Activated CD8-positive, alpha-beta memory T cell treated with anti-CD3 and anti-CD28 coated beads for 4 hours (primary cell): ENCODE measurements at regions not wholly inside any gene's neighbourhood (a gene's known extent, or its start where the extent isn't known, plus 50 kb on each side); places are given as distances from the start of the nearest gene placed in this dataset.

ENCODE experiments used
- DNase-seq, 2 donors: peaks; one replicate each; pipeline ENCODE4 v3.0.0-alpha.2; 2020; ENCODE audit warnings: low read depth in 2 of 2

DNA sequence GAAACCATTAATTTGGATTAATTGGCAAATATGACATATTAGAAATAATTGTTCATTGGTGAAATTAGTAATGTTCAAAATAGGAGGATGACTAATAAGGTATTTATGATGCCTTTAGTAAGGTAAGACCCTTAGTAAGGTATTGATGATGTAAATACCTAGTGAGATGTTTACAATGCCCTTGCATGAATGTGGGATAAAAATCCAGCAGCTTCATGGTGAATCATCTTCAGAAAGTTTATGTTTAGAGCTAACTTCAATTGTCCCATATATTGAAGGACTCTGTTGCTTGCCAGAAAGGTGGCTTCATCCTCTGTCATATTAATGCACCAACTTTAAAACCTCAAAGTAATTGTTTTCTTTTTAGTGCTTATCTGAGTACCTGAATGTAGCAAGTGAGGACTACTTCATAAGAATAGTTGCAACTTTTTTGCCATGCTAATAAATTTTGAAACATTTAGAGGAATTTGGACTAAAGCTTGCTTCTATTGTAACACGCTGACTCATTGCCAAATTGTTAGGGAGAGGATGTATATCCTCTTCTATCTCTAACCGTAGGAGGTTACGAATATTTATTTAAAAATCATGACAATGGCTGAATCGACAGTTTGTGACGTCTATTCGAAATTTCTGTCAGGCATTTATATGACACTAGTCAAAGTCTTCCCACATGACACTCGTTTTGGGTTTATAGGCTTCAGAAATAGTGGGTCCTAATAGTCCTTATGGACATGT lies 174.1 kb upstream of the HS3ST1 start:
- DNase-seq = no peak

DNA sequence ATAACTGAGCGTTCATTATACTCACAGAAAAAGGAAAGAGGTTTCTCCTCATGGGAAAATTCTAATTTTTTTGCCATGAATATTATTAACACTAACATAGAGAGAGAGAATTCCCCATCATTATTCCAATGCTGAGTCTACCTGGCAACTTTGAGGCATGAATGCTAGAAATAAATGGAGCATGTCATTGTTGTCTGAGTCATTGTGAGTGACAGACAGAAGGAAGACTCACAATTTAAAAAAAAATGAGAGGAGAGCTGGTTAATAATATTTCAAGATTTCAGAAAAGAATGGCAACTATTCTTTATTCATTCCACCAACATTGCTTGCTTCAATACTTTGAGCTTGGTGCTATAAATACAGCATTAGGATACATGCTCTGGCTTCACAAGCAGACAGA lies 170.4 kb upstream of the HS3ST1 start:
- no peak for DNase-seq

DNA sequence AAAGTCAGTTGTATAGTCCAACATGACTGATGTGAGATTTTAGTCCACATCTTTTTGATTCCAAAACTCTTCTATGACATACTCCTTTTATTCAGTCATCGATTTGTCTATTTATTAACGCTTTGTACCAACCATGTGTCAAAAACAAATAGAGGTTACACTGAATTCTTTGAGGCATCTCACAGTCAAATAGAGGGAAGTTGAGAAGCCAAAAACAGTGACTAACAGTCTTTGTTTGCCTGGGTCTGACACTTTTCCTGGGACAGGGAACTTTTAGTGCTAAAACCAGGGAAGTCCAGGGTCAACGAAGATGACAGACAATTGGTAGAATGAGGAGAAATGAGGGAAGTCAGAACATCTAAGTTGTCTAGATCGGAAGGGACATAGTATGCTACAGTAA lies 169.9 kb upstream of the HS3ST1 start:
- no peak for DNase-seq

DNA sequence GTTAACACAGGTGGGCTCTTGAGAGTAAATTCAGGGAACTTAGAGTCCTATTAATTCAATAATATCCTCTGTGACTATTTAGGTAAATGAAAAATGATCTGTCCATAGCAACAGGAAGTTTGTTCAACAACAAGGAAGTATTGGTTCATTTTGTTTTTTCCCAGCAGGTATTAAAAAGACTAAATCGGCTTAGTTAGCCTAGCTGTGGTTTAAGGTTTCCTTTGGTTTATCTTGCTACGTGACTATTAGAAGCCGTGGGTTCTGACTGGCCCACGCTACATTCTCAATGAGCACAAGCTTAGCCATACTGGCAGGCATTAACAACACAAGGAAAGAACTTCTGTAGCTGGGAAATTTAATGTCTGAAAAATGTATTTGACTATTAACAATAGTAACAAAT lies 168.8 kb upstream of the HS3ST1 start:
- DNase-seq = no peak

DNA sequence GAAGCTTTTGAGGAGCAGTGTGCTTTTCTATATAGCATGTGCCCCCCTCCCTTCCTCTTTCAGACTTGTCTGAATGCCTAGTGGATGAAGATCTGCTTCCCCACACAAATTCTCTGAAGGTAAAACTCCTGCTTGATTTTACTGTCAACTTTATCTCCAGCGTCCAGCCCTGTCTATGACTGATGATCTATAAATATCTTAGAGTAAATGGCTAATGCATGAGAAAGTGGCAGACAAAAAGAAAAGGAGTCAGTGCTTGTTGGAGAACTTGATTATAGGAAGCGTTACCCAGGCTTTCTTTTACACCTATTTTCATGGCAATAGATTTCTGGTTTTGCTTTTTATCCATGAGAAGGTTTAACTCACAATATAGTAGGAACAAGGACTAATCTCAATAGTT lies 168.3 kb upstream of the HS3ST1 start:
- no peak for DNase-seq

DNA sequence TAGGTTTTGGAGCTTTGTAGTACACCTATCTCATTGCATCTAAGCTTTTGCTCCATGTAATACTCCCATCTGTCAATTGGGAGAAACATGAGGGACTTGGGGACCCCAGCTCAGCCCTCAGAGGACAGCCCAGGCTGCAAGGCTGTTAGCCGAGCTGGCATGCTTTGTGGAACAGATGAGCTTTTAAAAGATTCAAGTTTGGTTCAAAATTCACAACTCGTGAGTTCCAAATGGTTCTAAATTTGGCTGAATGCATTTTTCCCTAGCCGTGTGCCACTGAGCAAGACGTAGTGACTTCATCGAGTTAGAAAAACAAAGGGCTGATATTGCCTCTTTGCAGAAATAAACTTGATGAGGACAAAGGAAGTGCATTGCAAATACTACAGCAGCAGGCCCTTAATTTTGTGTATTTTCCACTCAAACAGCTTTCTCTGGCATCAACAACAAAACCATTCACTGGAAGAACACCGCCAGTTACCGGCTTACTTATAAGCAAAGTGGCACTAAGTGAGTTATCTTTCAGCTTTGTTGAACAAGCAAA lies 165.0 kb upstream of the HS3ST1 start:
- no peak for DNase-seq

DNA sequence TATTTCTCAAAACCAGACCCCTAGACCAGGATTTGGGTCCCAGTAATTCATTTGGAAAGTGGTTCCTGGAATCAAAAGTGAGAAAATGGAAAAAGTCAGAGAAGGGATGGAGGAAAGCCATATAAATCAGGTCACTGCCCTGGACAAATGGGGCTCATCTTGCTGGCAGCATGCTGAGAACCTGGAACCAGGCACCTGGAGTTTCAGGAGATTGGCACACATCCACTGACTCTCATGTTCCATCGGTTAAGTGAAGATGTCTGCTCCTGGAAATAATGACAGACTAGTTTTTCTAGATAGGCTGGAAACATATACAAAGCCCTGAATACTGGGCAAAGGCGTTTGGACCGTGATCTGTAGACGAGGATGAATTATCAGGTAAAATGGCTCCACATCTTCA lies 163.6 kb upstream of the HS3ST1 start:
- no peak for DNase-seq

DNA sequence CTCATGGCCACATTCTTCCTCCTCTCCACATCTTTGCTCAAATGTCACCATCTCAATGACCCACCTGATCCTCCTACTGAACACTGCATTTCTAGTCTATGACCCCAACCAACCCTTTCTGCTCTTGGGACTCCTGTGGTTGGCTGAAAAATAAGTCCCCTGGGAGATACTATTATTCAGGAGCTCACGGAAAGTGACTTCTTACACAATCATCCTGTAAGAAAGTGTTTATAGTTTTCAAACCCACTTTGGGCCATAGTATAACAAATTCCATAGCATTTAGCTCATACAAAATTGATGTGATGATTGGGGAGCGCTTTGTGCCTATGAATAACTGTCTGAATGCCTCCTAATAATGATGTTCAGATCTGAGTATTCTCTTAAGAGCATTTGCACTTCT lies 161.4 kb upstream of the HS3ST1 start:
- no peak for DNase-seq

DNA sequence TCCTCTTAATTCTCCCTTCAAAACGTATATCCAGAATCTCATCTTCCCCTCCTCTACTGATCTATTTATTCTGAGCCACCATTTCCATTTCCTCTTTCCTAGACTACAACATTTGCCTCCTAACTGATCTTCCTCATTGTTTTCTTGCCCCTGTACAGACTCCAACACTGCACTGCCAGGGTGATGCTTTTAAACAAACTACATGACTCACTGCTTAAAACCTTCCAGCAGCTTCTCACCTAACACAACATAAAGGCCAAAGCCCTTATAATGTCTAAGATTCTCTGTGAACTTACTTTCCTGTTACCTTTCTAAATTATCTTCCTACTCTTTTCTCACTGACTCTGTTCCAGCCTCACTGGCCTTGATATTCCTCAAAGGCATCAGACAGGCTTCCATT lies 161.0 kb upstream of the HS3ST1 start:
- DNase-seq = no peak

DNA sequence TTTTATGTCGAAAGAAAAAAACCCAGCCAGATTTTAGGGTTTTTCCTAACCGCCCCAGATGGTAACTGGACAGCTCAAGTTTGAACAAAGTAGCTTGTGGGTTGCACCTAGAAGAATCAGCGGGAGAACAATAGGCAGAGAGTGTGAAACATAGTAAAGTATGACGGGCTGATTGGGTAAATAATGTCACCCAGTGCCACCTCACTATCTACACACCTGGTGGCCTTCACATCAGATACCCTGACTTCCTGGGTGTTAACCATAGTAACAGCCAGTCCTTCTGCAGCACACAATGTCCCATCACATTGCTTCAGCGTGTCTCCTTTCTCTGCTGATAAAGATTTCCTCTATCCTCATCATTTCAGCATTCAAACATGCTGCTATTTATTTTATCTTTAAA lies 159.1 kb upstream of the HS3ST1 start:
- DNase-seq = no peak

DNA sequence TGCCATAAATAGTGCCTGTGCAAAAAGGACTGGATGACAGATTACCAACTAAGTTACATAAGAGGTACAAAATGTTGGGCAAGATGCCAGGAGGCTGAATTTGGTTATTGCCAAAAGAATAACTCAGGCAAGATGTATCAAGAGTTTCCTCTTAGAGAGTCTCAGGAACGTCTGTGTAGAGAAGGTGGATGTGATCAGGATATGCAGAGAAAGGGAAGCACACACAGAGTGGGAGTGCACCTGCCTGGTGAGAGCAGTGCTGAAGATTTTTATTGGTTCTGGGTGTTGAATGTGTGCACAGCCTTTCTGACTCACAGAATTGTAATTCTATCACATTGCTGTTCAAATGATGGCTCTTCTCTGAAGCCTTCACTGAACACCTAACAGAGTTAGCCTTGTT lies 156.8 kb upstream of the HS3ST1 start:
- no peak for DNase-seq

DNA sequence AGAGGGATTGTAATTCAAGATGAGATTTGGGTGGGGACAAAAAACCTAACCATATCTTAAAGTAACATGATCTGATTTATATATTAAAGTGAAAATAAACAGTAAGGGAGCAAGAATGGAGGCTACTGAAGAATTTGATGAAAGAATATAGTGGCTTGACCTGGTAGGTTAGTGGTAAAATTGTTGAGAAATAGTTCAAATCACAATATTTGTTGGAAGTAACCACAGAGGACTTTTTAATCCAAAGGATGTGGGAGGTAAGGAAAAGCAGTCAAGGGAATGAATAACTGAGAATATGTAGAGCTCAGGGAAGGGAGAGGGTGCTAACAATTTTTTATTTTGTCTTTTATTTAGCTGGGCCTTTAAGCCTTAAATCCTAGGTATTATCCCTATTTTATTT lies 139.8 kb upstream of the HS3ST1 start:
- no peak for DNase-seq

DNA sequence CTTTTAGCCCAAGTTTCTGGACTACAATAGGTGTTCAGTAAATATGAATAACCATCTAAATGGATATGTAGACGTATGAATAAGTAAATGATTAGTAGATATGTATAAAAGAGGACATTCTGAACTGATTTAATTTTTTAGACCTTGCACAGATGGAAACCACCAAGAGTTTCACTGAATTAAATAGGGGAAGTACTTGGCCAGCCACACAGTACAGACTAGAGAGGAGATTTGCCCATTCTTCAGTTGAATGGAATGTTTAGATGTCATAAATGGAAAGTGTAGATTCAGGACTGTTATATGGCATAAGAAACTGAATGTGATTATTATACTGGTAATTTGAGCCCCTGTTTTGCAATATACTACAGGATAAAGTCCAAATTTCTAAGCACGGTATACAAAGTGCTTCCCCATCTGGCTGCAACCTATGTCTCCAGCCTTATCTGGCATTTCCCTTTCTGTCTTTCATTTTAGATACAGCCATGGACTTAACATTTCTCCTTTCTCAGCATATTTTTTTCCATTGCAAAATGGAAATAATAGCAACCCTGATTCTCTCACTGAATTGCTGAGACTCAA lies 137.8 kb upstream of the HS3ST1 start:
- DNase-seq = no peak

DNA sequence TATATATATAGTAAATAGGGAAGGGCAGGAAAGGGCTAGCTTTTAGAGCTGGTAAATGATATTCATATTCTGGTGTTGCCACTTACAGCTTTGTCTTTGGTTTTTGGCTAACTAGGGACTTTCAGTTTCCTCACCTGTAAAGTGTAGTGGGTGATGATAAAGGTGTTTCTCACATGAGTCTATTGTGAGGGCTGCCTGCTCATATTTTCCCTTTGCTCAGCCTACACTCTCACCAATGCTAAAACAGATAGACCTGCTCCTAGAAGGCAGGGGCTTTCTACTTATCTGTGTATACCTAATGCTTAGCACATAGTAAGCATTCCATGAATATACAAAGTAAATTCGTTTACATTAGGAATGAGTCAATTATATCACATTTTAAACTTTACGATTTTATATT lies 137.2 kb upstream of the HS3ST1 start:
- no peak for DNase-seq

DNA sequence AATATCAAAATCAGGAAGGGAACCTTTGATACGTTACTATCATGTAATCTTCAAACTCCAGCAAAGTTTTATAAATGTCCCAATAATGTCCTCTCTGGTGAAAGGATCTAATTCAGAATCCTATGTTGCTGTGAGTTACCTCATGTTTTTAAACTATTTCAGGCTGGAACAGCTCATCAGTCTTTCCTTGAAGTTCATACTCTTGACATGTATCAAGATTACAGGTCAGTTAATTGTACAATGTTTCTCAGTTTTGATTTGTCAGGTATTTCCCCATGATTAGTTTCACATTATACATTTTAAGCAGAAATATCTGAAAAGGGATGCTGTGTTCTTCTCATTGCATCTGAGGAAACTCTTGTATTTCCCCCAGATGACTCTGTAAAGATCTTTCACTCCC lies 136.5 kb upstream of the HS3ST1 start:
- no peak for DNase-seq

DNA sequence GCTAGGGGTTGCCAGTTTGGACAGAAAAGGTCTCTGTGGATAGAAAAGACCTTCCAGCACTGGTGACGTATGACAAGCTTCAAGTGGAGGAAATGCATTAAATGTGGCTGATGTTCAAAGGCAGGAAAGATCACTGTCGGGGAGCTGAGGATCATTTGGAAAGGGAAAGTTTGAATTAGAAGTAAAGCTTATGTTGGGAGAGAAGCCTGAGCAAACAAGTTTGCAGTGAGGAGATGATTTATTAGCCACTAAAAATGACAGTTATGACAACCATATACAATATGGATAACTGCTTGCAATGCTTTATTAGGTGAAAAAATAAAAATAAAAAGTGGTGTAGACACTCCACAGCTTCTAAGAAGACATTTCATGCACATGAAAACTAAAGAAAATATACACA lies 135.3 kb upstream of the HS3ST1 start:
- DNase-seq = no peak

DNA sequence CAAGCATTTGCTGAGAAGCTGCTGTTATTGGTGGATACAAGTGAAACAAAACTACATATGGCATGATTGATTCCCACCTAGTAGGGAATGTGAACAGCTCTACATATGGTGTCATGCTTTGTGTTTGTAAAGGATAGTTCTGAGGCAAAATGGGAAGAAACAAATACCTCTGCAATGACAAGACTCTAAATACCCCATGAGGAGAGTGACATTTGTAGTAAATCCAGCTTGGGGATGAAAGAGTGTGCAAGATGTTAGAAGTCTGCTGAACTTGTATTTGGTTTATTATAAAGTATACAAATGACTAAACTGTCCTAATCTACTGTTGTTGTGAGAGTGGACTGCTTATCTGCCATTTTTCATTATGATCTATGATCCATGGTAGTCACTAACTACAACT lies 120.8 kb upstream of the HS3ST1 start:
- no peak for DNase-seq

DNA sequence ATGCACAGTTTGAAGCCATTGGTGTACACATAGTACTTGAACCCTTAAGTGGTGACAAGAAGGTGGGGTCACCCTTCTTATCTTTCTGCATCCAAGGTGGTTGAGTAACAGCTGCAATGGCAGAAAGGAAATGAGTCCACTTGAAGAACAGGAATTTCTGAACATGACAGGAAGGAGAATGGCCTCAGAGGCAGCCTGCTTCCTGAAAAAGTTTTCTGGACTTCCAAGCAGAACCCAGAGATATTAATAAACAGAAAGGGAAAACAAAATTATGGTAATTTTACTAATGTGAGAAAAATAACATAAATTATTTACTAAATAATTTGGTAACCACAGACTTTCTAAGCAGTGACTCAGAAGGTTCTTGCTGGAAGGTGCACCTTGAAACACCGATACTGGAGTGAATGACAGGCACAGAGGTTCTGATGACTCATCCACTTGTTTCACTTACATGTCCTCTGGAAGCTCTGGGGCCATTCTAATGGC lies 119.9 kb upstream of the HS3ST1 start:
- DNase-seq = no peak

DNA sequence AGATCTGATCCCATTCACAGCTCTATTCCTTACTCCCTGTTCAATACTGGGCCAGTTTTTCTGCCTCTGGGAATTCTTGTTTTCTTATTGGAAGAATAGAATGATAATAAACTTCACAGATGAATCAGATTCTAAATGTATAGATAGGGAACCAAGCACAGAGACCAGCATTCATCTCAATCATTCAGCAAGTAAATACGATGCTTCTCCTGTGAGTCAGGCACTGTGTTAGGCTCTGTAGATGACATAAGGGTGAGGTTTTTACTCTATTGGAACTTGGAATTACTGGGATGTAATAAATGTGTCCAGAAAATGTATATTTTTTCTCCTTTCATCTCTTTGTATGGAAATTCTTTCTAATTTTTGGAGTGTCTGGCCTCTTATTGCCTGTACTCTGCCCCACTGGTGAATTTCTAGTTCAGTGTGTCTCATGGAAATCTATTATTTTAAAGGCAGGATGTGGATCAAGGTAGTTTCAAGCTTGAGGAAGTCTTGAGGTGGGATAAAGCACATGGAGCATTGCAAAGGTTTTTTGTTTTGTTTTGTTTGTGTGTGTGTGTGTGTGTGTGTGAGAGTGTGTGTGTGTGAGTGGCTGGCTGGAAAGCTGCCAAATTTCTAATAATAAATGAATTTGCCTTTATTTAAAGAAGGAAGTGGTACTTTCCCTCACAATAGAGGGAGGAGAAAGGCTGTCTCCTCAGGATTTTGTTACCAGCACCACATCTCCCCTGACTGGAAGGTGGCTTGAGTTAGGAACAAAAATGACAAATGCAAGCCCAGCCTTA lies 117.9 kb upstream of the HS3ST1 start:
- no peak for DNase-seq

DNA sequence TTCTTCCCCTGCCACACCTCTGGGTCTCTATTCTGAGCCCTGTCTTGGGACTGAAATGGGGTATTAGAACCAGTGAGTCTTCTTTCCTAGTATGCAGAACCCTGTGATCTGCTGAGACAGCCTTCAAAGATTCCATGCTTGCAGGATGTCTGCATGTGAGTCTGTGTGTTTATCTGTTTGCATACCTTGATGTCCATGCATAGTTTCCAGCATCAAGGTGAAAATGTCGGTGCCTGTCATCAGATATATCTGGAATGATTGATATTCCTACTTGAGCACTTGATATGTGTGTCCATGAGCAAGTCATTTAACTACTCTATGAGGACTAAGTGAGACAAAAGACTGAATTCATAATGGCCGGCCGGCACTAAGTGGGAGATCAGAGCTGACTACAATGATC lies 117.0 kb upstream of the HS3ST1 start:
- no peak for DNase-seq

DNA sequence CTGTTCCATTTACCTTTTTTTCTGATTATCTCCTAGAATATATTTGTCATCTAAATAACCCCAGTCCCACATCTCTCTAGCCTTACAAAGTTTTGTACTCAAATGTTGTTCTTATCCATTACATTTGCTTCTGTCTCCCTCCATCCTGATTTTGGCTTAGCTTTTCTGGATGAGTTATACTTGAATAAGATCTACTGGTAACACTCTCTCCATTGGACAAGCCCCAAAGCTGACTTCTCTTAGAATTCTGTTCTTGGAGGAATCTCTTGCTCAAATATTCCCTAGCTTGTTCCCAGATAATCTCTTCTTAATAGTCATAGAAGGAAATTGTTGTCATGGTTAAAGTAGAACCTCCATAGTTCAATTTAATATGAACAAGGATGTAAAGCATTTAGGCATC lies 115.5 kb upstream of the HS3ST1 start:
- DNase-seq = no peak

DNA sequence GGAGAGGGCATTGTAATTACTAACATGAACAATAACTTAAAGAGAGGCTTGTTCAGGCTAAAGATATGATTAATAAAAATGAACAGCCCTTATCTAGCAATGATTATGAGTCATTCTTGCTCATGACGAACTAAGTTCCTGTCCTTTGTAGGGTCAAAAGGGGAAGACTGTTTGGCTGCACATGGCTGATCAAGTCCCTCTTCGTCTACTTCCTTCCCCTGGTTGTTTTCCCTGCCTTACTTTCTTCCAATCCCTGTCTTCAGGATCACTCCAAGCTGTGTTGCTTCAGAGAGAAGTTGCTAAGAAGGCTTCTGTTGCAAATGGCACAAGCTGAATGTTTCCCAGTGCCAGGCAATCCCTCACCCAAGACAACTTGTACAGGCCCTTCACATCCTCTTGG lies 115.0 kb upstream of the HS3ST1 start:
- no peak for DNase-seq

DNA sequence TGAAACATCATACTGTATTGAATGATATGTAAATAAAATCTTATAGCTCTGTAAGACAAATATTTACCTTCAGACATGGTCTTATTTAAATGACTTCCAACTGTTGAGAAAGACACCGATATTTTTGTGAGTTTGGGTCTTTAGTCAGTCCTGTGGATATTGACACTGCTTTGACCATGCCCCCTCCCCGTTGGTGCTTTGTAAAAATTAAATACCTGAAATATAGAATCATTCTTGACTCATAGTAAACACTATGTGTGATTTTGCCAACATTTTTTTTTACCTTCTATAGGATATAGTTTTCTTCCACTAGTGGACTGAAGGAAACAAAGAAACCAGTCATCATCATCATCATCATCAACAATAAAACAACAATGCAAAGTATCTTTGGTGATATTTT lies 114.3 kb upstream of the HS3ST1 start:
- no peak for DNase-seq
